ENCODE measurements at regions not wholly inside any gene's neighbourhood (a gene's known extent, or its start where the extent isn't known, plus 50 kb on each side); places are given as distances from the start of the nearest gene placed in this dataset.
"Not testable (repeated sequence)": the region's sequence is repeated elsewhere in the genome, so short reads cannot be mapped to it uniquely, and the experiment has no call there.

- no peak for DNase-seq
Observed at GRCh38 chrX:63285375-63285774, 65.8 kb downstream of the SPIN4 start.

DNA sequence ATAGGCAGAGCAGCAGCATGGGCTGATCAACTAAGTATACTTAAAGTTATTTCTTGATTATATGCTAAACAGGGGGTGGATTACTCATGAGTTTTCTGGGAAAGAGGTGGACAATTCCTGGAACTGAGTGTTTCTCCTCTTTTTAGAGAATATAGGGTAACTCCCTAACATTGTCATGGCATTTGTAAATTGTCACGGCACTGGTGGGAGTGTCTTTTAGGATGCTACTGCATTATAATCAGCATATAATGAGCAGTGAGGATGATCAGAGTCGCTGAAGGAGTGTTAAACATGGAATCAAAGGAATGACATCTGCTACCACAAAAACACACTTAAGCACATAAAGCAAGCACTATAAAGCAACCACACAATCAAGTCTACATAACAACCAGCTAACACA, 66.5 kb downstream of the SPIN4 start:
- no peak for DNase-seq

DNA sequence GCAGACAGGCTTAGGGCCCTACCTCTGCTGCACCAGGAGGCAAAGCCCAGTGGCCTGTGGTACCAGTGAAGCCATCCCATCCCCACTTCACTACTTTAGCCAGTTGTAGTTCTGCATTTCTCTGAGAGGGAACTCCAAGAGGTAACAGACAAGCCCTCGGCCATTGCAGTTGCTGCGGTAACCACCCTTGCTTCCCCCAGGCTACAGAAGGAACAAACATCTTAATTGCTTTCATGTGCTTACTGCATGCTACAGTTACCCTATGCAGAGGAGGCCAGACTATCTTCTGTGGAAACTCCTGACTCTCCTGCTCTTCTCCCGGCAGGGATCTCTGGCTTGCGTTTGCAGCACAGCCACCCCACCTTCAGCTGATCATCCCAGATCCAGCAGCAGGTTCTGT, 67.8 kb downstream of the SPIN4 start:
- no peak for DNase-seq

GRCh38 chrX:63282828-63283227, 68.3 kb downstream of the SPIN4 start:
- DNase-seq = no peak

DNA sequence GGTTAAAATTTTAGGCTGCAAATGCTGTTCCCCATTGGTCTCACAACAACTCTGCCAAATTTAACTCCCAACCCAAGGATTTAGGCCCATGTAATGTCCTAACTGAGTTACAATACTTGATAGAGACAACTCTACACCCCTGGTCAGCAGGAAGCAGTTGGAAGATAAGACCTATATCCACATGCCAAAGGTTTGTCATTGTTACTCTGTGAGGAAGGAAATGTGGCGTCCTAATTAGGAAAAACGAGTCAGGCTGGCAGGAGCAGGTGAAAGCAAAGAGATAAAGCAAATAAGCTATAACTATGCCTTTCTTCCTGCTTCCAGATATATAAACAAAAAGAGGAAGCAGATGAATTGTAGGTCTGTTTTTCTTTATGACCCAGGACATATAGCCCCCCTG, 69.1 kb downstream of the SPIN4 start:
- no peak for DNase-seq

GRCh38 chrX:63281465-63281864, 69.7 kb downstream of the SPIN4 start:
- DNase-seq = no peak

- DNase-seq = not testable (repeated sequence)
Observed at GRCh38 chrX:63277394-63277793, 73.7 kb downstream of the SPIN4 start.

DNA sequence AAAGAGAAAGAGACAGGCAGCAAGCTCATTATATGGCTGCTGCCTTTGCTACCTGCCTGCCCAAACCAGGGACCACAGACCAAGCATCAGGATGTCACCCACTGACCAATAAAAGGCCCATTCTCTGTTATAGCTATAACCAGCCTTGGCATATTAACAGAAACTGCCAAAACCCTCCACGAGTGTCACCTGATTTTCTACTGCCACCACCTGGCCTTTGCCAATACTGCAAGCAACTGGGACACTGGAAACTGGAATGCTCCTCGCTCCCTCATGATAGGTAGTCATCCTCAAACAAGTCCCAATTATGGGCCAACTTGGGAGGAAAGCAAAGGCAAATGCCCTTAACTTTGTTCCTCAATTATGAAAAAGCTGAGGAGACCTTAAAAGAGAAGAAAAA, 76.0 kb downstream of the SPIN4 start:
- no peak for DNase-seq

- no peak for DNase-seq
Observed at GRCh38 chrX:63270873-63271272, 80.3 kb downstream of the SPIN4 start.

DNA sequence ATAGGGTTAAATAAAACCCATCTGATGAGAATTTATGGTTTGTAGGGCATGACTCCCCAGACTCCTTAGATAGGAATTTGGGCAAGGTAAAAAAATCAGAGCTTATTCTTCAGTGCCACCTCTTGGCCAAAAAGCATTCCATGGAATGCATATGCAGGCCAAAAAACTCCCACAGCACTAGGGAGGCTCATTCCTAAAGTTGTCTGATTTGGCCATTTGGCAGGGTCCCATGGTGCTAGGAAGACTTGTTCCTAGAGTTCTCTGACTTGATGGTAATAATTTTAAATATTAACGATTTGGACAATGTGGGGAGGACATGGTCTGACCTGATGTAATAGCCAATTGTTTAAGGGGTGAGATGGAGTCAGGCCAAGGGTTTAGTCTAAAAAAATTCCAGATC, 93.0 kb downstream of the SPIN4 start:
- DNase-seq = no peak

GRCh38 chrX:63250253-63250868, 100.8 kb downstream of the SPIN4 start:
- DNase-seq = no peak

GRCh38 chrX:63242689-63243088, 108.4 kb downstream of the SPIN4 start:
- DNase-seq = not testable (repeated sequence)

DNA sequence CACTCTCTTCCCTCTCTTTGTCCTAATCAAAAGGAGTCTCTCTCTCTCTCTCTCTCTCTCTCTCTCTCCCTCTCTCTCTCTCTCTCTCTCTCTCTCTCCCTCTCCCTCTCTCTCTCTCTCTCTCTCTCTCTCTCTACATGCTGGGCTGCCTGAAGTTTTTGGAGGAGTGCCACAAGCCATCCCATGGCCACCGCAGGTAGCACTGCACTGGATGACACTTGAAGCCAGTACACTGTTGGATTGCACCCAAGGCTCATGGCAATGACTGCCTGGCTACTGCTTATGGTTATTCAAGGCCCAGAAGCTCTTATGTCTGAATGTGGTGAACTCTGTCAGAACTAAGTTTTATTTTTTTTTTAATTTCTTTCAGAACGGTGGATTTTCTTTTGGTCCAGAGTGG, 115.2 kb downstream of the SPIN4 start:
- not testable (repeated sequence) for DNase-seq

- not testable (repeated sequence) for DNase-seq
Observed at GRCh38 chrX:63233013-63233412, 118.1 kb downstream of the SPIN4 start.

DNA sequence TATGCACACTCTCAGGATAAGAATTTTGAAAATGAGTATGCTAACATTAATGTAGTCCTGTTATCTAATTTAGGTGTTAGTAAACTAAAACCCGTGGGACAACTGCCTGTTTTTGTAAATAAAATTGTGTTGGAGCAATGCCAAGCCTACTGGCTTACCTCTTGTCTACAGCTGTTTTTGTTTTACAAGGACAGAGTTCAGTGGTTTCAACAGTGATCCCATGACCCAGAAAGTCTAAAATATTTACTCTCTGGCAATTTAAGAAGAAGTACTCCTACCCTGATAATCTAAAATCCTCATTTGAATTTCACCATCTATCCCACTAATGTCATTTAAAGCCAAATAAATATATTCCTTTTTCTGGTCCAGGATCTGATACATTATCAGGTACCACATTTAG, 132.9 kb downstream of the SPIN4 start:
- DNase-seq = not testable (repeated sequence)

DNA sequence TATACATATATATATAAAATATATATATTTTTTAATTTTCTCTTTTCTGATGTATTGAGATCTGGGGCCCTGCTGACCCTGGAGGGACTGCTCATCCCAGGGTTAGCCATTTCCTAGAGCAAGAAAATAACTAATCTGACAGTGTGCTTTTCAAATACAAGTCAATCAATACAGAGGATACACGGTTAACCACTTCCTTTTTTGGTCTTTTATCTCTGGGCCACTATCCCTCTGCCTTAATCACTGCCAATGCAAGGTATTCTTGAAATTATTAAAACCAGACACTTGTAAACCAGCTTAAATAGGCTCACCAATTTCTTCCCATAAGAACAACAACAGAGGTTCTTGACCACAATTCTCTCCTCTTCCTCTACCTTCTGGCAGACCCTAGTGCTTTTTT, 133.6 kb downstream of the SPIN4 start:
- DNase-seq = not testable (repeated sequence)

DNA sequence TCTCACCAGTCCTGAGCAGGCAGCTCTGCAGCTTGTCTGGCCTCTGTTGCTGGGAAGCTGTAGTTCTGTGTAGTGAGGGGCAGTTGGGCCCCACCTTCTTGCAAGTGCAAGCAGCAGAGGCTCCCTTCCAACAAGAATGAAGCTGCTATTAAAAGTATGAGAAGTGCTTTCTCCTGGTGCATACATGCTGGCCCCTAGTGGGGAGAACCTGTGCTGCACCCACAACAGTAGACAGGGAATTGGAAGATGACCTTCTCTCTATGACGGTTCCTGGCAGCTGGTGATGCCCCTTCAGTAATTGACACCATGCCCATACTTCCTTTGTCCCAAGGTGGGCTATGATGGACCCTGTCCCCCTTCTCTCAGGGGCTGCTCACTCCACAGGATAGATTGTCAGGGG, 141.5 kb downstream of the SPIN4 start:
- not testable (repeated sequence) for DNase-seq

DNA sequence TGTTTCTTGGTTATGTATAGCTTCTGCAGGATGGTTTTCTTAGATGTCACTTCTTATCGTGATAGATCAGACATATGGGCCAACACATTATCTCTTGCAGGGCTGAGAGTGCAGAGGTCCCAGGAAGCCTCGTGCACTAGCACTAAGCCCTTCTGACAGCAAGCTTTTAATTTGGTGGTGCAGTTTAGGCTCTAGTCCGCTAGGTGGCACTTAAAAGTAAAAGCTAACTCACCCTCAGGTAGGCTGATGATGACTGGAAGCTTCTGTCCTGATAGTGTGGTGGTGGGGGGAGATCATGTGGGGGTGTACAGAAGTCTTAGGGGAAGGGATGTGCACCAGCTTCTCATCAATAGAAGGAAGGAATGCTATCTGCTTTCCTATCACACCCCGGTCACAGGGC, 142.0 kb downstream of the SPIN4 start:
- not testable (repeated sequence) for DNase-seq

DNA sequence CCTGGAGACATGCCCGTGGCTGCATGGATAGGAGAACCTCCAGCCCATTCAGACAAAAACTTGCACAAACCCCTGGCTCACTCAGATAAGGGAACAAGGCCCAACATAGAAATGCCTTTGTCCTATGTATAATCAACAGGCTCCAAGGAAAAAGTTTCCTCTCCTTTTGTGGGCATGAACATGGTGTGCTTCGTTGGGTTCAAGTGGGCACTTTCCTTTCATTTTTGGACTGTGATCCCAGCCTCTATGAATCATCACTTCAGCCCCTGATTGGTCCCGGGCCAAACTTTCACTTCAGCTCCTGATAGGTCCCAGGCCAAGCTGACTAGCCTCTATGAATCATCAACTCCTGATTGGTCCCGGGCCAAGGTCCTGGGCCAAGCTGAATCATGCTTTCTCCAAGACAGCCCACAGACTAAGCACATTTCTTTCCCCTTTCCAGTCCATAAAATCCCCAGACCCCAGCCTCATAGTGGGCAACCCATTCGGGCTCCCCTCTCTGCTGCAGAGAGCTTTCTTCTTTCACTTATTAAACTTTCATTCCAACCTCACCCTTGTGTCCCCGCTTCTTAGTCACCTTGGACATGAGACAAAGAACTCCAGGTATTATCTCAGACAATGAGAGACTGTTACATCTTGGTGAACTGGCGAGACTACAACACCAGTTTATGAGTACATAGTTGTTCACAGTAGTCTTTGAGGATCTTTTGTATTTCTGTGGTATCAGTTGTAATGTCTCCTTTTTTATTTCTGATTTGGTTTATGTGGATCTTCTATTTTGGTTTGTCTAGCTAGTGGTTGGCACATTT, 146.7 kb downstream of the SPIN4 start:
- DNase-seq = not testable (repeated sequence)

DNA sequence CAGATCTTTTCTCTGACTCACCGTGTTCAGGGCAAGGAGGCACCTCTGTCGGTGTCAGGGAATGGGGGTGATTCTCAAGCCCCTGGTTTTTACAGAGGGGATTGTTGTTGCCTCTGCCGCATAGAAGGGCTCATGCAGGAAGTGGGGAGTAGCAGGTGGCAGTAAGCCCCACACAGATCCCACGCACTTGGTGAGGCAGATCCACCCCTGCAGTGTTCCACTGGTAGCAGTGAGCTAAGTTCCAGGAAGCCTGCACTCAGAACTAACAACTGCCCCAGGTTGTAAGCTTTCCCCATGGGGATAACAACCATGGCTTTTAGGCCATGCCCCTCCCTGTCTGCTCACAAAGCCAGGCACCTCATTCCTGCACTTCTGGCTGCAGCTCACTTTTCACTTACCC, 149.1 kb downstream of the SPIN4 start:
- not testable (repeated sequence) for DNase-seq

DNA sequence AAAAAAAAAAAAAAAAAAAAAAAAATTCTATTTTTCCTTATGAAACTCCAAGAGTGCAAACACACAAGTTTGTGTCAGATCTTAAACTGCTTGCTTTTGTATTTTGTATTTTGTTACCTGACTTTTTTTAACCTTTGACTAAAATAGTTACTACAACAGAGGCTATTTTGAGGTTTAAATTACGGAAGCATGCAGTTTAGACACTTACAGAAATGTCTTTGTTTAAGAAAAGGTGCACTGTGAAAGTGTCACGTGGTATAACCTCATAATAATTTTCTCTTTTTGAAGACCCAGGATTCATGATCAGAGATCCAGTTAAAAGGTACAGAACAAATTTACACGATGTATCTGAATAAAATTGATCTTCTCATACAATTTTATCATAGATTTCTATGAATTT, 152.4 kb downstream of the SPIN4 start:
- not testable (repeated sequence) for DNase-seq

DNA sequence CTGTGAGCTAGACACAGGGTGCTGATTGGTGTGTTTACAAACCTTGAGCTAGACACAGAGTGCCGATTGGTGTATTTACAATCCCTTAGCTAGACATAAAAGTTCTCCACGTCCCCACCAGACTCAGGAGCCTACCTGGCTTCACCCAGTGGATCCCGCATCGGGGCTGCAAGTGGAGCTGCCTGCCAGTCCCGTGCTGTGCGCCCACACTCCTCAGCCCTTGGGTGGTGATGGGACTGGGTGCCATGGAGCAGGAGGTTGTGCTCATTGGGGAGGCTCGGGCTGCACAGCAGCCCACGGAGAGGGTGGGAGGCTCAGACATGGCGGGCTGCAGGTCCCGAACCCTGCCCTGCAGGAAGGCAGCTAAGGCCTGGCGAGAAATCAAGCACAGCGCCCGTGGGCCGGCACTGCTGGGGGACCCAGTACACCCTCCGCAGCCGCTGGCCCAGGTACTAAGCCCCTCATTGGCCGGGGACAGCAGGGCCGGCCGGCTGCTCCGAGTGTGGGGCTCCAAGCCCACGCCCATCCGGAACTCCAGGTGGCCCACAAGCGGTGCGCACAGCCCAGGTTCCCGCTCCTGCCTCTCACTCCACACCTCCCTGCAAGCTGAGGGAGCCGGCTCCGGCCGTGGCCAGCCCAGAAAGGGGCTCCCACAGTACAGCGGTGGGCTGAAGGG, 158.6 kb downstream of the SPIN4 start:
- DNase-seq = not testable (repeated sequence)

DNA sequence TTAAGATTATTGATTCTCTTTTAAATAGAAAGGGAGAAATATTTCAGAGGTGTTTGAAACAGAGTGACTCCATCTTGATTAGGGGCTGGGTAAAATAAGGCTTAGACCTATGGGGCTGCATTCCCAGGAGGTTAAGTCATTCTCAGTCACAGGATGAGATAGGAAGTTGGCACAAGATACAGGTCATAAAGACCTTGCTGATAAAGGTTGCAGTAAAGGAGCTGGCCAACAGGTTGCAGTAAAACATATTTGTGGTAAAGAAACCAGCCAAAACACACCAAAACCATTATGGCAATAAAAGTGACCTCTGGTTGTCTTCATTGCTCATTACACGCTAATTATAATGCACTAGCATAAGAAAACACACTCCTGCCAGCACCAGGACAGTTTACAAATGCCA, 165.0 kb downstream of the SPIN4 start:
- DNase-seq = no peak

GRCh38 chrX:63179852-63180251, 171.3 kb downstream of the SPIN4 start:
- DNase-seq = not testable (repeated sequence)

Data from OCI-M1 (cell line).